Astrocyte (in vitro differentiated cells and primary cell): ENCODE measurements at regions not wholly inside any gene's neighbourhood (a gene's known extent, or its start where the extent isn't known, plus 50 kb on each side); places are given as distances from the start of the nearest gene placed in this dataset.

Experiments
- EZH2 ChIP-seq: IDR thresholded peaks from 2 replicates; pipeline ENCODE4 v1.6.1; 2012; ENCODE audit warnings: mild to moderate bottlenecking, low read length, inconsistent platforms; ENCODE audit not compliant: insufficient read depth
- TF ChIP-seq, protein P1 (sequence below): IDR thresholded peaks from 2 replicates; pipeline ENCODE4 v1.5.1; 2011; ENCODE audit warnings: low read depth, mild to moderate bottlenecking, inconsistent platforms, low read length, moderate library complexity; ENCODE audit not compliant: insufficient read depth

DNA sequence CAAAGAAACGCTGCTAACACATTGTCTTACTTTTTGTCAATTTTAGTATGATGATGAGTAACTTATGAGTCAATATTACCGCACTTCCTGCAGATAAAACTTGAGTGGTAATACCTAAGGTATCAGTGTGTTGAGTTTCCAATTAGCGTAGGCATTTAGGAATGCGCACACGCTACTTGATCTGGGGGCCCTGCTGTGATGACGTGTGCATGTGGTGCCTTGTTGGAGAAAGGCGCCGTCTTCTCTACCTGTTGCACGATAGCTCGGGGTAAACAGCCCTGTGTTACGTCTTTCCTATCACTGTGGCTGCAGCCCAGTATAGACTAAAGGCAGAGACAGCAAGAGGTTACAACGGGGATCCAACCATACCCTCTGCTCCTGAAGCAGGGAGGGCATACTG is 476.8 kb upstream of the ADARB2 start:
- TF ChIP-seq EZH2: no peak
- TF ChIP-seq, protein P1, sequence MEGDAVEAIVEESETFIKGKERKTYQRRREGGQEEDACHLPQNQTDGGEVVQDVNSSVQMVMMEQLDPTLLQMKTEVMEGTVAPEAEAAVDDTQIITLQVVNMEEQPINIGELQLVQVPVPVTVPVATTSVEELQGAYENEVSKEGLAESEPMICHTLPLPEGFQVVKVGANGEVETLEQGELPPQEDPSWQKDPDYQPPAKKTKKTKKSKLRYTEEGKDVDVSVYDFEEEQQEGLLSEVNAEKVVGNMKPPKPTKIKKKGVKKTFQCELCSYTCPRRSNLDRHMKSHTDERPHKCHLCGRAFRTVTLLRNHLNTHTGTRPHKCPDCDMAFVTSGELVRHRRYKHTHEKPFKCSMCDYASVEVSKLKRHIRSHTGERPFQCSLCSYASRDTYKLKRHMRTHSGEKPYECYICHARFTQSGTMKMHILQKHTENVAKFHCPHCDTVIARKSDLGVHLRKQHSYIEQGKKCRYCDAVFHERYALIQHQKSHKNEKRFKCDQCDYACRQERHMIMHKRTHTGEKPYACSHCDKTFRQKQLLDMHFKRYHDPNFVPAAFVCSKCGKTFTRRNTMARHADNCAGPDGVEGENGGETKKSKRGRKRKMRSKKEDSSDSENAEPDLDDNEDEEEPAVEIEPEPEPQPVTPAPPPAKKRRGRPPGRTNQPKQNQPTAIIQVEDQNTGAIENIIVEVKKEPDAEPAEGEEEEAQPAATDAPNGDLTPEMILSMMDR: no peak
